ENCODE measurements at regions not wholly inside any gene's neighbourhood (a gene's known extent, or its start where the extent isn't known, plus 50 kb on each side); places are given as distances from the start of the nearest gene placed in this dataset.
A peak's percentile ranks its signal among the peaks of the same experiment; 100 is the strongest.

DNA sequence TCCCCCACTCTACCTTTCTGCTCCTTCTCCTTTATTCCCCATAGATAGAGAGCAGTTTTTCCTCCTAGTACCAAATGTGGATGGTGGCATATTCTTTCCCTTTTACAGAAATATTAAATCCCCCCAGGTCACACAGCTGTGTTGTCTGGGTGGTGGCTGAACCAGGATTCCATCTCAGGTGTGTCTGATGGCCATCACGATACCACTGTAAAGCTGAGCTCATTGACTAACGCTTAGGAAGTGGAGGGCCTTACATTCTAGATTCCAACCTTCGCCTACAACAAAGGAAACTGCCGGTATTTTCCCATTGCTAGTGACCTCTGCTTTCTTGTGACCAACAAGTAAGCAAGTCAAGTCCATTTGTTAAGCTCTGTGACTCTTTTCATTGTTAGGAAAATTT is 131.9 kb upstream of the KLF4 start:
- no peak for DNase-seq
- TF ChIP-seq, protein P1, sequence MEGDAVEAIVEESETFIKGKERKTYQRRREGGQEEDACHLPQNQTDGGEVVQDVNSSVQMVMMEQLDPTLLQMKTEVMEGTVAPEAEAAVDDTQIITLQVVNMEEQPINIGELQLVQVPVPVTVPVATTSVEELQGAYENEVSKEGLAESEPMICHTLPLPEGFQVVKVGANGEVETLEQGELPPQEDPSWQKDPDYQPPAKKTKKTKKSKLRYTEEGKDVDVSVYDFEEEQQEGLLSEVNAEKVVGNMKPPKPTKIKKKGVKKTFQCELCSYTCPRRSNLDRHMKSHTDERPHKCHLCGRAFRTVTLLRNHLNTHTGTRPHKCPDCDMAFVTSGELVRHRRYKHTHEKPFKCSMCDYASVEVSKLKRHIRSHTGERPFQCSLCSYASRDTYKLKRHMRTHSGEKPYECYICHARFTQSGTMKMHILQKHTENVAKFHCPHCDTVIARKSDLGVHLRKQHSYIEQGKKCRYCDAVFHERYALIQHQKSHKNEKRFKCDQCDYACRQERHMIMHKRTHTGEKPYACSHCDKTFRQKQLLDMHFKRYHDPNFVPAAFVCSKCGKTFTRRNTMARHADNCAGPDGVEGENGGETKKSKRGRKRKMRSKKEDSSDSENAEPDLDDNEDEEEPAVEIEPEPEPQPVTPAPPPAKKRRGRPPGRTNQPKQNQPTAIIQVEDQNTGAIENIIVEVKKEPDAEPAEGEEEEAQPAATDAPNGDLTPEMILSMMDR (IDR thresholded peaks at IDR 0.05), result no peak
- no peak overlapping the region for H3K4me3 ChIP-seq
- no peaks in the 10 kb centered on the region for H3K9me3 ChIP-seq
- H3K36me3 ChIP-seq (ENCODE audit: insufficient read depth in 1 of 2, low read depth in 1 of 2), result no peaks in the 10 kb centered on the region
- no peak overlapping the region for H3K27ac ChIP-seq
- WGBS, 3 donors, result 82 to 91% (median 90%) methylated on average over 4 of the region's 4 CpGs
- no peaks in the 10 kb centered on the region for H3K27me3 ChIP-seq (ENCODE audit: insufficient read depth in 3 of 3, low read length in 2 of 3)
- intact Hi-C loops (cut with DNase I), result no loop called here
- H3K4me1 ChIP-seq, result no peaks in the 10 kb centered on the region
- ATAC-seq, result no peak

DNA sequence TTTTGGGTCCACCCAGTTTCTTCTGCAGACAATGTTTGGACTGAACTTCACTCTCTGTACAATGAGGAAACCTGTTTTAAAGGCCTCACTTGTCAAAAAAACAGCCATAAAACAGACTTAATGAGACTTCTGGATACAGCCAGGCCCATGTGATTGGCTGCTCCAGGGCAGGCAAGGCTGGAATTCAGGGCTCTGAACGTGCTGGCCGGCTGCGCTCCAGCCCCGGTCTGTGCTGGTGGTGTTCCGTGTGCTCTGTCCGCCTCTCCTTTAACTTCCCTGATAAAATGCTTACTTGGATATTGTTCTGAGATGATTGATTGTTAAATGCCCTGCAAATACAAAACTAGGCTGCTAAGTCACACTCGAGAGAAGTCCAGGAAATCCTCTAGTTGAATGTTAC is 131.2 kb upstream of the KLF4 start:
- intact Hi-C loops (cut with DNase I), result no loop called here
- no peak overlapping the region for H3K4me3 ChIP-seq
- H3K4me1 ChIP-seq, result no peaks in the 10 kb centered on the region
- TF ChIP-seq, protein P1 (IDR thresholded peaks at IDR 0.05), result no peak
- H3K27ac ChIP-seq, result no peak overlapping the region
- H3K9me3 ChIP-seq, result no peaks in the 10 kb centered on the region
- no peaks in the 10 kb centered on the region for H3K36me3 ChIP-seq (ENCODE audit: insufficient read depth in 1 of 2, low read depth in 1 of 2)
- 58 to 71% (median 70%) methylated on average over 7 of the region's 7 CpGs for WGBS, 3 donors
- ATAC-seq (peak in 1 of 4 donors; percentile 51), DNase-seq (no peak)
- H3K27me3 ChIP-seq (ENCODE audit: insufficient read depth in 3 of 3, low read length in 2 of 3), result no peaks in the 10 kb centered on the region

DNA sequence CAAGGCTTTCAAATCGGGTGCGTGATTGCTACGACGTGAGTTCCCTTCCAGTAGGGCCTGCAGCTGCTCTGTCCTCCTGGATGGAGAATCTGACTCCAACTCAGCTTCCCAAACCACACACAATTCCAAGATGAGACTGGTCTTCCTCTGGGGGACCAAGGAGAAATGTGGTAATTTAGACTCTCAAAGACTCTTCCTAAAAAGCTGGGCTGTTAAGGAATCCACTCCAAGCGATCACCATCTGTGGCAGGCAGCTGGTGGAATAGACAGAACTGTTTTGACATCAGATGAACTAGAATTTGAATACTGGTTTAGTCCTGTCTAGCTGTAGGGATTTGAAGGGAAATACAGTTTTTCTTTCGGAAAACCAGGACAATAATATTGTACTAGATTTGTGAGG is 130.7 kb upstream of the KLF4 start:
- WGBS, 3 donors, result 72 to 83% (median 82%) methylated on average over 6 of the region's 6 CpGs
- DNase-seq (no peak), ATAC-seq (no peak)
- Histone ChIP-seq H3K27me3 (ENCODE audit: insufficient read depth in 3 of 3, low read length in 2 of 3) (no peaks in the 10 kb centered on the region), H3K4me1 (no peaks in the 10 kb centered on the region), H3K27ac (no peak overlapping the region), H3K9me3 (no peaks in the 10 kb centered on the region), H3K4me3 (no peak overlapping the region), H3K36me3 (ENCODE audit: insufficient read depth in 1 of 2, low read depth in 1 of 2) (no peaks in the 10 kb centered on the region)
- TF ChIP-seq, protein P1 (IDR thresholded peaks at IDR 0.05), result no peak
- intact Hi-C loops (cut with DNase I), result no loop called here

DNA sequence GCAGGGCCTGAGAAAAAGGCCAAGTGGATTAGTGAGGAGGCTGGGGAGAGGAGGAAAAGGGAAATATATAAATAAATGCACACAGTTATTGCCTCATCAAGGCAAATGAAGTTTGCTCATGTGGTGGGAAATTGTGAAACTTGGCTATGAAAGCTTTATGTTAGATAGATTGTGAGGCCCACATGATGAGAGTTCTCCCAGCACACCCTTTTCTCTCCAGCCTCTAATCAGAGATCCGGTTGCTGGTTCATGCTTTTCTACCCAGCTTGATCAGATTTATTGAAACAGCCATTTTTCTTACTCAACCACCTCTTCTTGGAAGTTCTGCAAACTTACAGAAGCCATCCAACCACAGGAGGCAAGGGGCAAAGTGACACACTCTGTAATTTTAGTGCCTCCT is 125.8 kb upstream of the KLF4 start:
- Histone ChIP-seq H3K27ac (no peak overlapping the region), H3K4me3 (no peak overlapping the region), H3K36me3 (ENCODE audit: insufficient read depth in 1 of 2, low read depth in 1 of 2) (no peaks in the 10 kb centered on the region), H3K9me3 (no peaks in the 10 kb centered on the region), H3K4me1 (no peaks in the 10 kb centered on the region), H3K27me3 (ENCODE audit: insufficient read depth in 3 of 3, low read length in 2 of 3) (no peaks in the 10 kb centered on the region)
- ATAC-seq (no peak), DNase-seq (no peak)
- TF ChIP-seq, protein P1 (IDR thresholded peaks at IDR 0.05), result no peak
- 79 to 93% (median 91%) methylated on average over 1 of the region's 1 CpG for WGBS, 3 donors
- intact Hi-C loops (cut with DNase I), result no loop called here

DNA sequence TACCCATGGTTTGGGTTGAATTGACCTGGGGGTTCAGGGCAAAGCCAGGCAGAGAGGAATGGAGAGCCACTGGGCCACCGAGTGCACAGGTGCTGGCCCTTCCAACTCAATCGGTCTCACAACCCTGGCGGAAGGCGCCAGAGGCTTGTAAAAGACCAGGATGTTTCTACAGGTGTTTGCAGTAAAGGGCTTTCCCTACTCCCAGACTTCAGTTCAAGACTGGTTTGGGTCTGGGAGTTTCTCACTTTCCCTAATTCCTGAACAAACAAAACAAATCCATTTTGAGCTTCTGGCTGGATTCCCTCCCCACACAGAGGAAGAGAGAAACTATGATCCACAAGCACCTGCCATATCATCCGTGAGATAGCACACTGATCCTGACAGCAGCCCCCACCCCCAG is 125.2 kb upstream of the KLF4 start:
- intact Hi-C loops (cut with DNase I), result loop anchor here in 1 of 2 donors (5.0 kb wide), 1 partner anchor 622 kb away; no protein-coding TSS in a partner anchor
- WGBS, 3 donors, result 80 to 86% (median 80%) methylated on average over 5 of the region's 5 CpGs
- TF ChIP-seq, protein P1 (IDR thresholded peaks at IDR 0.05), result no peak
- DNase-seq (no peak), ATAC-seq (no peak)
- Histone ChIP-seq H3K4me1 (no peaks in the 10 kb centered on the region), H3K4me3 (no peak overlapping the region), H3K27me3 (ENCODE audit: insufficient read depth in 3 of 3, low read length in 2 of 3) (no peaks in the 10 kb centered on the region), H3K9me3 (no peaks in the 10 kb centered on the region), H3K27ac (no peak overlapping the region), H3K36me3 (ENCODE audit: insufficient read depth in 1 of 2, low read depth in 1 of 2) (no peaks in the 10 kb centered on the region)
